ENCODE measurements at regions not wholly inside any gene's neighbourhood (a gene's known extent, or its start where the extent isn't known, plus 50 kb on each side); places are given as distances from the start of the nearest gene placed in this dataset.
"Not testable (repeated sequence)": the region's sequence is repeated elsewhere in the genome, so short reads cannot be mapped to it uniquely, and the experiment has no call there.

DNA sequence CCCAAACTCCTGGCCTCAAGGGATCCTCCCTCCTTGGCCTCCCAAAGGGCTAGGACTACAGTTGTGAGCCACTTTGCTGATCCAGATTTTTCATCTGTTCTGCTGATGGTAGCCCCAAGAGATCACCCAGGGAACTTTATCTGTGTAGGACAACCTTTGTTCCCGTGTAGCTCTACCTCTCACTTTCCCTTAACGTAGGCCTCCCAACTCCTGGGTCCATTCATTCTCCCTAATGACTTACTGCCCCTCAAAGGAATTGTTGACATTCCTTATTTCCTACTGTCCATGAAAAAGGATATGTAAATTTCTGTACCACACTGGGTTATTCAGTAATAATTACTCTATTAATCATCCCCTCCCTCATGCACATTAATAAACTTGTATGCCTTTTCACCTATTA is 51.0 kb upstream of the PHF24 start:
- peaks cover 14% of the 10 kb centered on the region for H3K27me3 Mint-ChIP-seq
- intact Hi-C loops (cut with micrococcal nuclease), result no loop called here
- no peak overlapping the region for H3K27ac Mint-ChIP-seq
- H3K4me3 Mint-ChIP-seq, result no peak overlapping the region
- H3K9me3 Mint-ChIP-seq, result no peaks in the 10 kb centered on the region
- H3K4me1 Mint-ChIP-seq (ENCODE audit: low read depth), result peaks cover 3% of the 10 kb centered on the region
- no peaks in the 10 kb centered on the region for H3K36me3 Mint-ChIP-seq (ENCODE audit: low read depth)

DNA sequence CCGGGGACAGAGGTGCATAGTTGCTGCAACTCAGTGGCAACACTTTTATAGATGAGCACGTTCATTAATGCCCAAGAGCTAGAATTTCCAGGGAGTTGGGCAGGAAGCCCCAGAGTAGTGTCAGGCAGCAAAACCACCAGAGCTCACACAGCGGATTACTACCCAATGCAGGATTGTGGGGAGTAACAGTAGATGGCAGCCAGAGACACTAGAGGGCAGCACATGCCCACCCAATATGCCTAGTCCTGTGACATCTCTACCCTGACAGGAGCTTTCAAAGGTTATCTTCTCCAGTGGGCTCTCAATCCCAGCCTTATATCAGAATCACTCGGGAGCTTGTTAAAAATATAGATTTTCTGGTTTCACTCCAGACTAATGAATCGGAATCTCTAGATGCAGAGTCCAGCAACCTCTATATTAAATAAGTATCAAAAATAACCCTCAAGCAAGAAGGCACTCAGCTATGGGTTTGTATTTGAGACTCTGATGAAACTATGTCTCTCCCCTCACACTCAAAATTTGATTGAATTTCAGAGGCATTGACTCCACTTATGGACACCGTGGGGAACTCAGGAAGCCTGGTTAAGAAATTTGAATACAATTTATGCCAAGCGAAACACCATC is 58.4 kb upstream of the PHF24 start:
- H3K27ac Mint-ChIP-seq, result no peak overlapping the region
- H3K36me3 Mint-ChIP-seq (ENCODE audit: low read depth), result no peaks in the 10 kb centered on the region
- no peak overlapping the region for H3K4me3 Mint-ChIP-seq
- H3K9me3 Mint-ChIP-seq, result no peaks in the 10 kb centered on the region
- H3K27me3 Mint-ChIP-seq, result peaks cover 23% of the 10 kb centered on the region
- H3K4me1 Mint-ChIP-seq (ENCODE audit: low read depth), result no peaks in the 10 kb centered on the region
- intact Hi-C loops (cut with micrococcal nuclease), result loop anchor here (1.0 to 5.0 kb wide), 6 partner anchors 86 to 578 kb away; partner anchors contain the start of gene PIGO

DNA sequence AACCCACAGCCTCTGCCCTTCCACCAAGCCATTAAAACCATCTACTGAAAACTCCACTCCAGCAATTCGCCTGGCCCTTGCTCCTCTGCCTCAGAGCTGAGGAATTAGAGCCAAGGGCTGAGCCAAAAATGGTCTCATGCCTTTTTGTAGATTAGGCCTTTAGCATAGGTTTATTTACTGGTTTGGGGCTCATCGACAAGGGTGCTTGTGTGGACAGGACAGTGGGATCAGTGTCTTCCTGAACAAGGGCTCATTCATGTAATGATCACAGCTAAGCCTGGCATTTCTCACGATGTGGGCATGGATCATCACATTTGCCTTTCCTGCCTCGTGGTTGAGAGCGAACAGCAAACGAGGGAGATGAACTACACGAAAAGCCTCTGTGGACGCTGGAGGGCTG is 59.2 kb upstream of the PHF24 start:
- no peaks in the 10 kb centered on the region for H3K36me3 Mint-ChIP-seq (ENCODE audit: low read depth)
- no peaks in the 10 kb centered on the region for H3K9me3 Mint-ChIP-seq
- H3K4me1 Mint-ChIP-seq (ENCODE audit: low read depth), result no peaks in the 10 kb centered on the region
- peaks cover 24% of the 10 kb centered on the region for H3K27me3 Mint-ChIP-seq
- H3K4me3 Mint-ChIP-seq, result no peak overlapping the region
- no peak overlapping the region for H3K27ac Mint-ChIP-seq
- intact Hi-C loops (cut with micrococcal nuclease), result loop anchor here (1.0 to 5.0 kb wide), 6 partner anchors 86 to 578 kb away; partner anchors contain the start of gene PIGO

DNA sequence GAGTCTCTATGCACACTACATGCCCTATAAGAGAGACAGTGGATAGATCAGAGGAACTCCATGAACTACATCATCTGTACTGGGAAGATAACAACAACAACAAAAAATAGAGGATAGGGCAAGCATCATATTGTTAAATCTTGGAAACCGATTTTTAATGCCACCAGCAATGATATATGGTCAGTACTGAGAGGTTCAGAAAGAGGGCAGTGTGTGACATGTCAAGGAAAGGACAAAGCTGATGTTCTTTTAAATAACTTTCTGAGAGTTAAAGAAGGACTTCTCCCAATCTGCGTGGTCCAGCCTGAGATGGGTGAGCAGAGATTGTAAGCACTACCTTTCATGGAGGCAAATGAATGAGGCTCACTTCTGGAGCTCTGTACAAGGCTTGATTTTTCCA is 62.0 kb upstream of the PHF24 start:
- intact Hi-C loops (cut with micrococcal nuclease), result loop anchor here (5.0 kb wide), 2 partner anchors 156 to 361 kb away; no protein-coding TSS in a partner anchor
- Mint-ChIP-seq H3K36me3 (ENCODE audit: low read depth) (no peaks in the 10 kb centered on the region), H3K4me1 (ENCODE audit: low read depth) (no peaks in the 10 kb centered on the region), H3K27ac (no peak overlapping the region), H3K27me3 (peaks cover 32% of the 10 kb centered on the region), H3K9me3 (no peaks in the 10 kb centered on the region), H3K4me3 (no peak overlapping the region)

DNA sequence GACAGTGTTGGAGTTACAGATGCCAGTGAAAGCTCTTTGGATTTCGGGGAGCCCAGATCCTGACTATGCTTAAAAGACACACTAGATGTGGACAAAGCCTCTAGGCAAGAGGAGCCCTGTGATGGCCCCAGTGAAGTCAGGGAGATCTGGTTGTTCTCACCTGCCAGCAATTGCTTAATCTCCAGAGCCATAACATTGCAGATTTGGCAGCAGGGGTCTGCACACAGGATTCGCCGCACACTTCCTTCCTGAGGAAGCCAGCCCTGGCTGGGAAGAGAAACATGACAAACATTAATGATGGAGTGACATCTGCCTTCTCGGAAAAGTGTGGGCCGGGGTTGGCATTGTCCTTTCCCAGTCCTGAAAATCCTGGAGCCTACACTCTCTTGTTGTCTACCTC is 65.2 kb upstream of the PHF24 start:
- intact Hi-C loops (cut with micrococcal nuclease), result no loop called here
- H3K4me1 Mint-ChIP-seq (ENCODE audit: low read depth), result no peaks in the 10 kb centered on the region
- H3K9me3 Mint-ChIP-seq, result no peaks in the 10 kb centered on the region
- peaks cover 25% of the 10 kb centered on the region for H3K27me3 Mint-ChIP-seq
- H3K4me3 Mint-ChIP-seq, result no peak overlapping the region
- no peak overlapping the region for H3K27ac Mint-ChIP-seq
- no peaks in the 10 kb centered on the region for H3K36me3 Mint-ChIP-seq (ENCODE audit: low read depth)

DNA sequence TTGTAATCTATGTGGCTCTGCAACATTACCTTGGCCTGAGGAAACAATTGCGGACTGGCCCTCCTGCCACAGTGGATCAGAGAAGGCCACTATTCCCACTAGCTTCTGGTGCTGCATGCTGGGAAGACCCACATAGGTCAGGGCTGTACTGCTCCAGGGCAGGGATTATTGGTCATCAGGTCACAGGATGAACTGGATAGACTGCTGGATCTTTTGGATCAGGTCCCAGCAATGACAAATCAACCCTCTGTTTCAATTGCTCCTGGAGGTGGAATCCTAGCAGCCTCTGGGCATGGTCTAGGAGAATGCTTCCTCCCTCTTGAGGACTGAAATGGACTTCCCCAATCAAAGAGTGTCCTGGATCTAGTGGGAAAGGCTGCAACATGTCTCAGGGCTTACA is 66.7 kb upstream of the PHF24 start:
- no peaks in the 10 kb centered on the region for H3K9me3 Mint-ChIP-seq
- peaks cover 16% of the 10 kb centered on the region for H3K27me3 Mint-ChIP-seq
- intact Hi-C loops (cut with micrococcal nuclease), result no loop called here
- no peaks in the 10 kb centered on the region for H3K36me3 Mint-ChIP-seq (ENCODE audit: low read depth)
- no peak overlapping the region for H3K4me3 Mint-ChIP-seq
- H3K4me1 Mint-ChIP-seq (ENCODE audit: low read depth), result no peaks in the 10 kb centered on the region
- no peak overlapping the region for H3K27ac Mint-ChIP-seq

DNA sequence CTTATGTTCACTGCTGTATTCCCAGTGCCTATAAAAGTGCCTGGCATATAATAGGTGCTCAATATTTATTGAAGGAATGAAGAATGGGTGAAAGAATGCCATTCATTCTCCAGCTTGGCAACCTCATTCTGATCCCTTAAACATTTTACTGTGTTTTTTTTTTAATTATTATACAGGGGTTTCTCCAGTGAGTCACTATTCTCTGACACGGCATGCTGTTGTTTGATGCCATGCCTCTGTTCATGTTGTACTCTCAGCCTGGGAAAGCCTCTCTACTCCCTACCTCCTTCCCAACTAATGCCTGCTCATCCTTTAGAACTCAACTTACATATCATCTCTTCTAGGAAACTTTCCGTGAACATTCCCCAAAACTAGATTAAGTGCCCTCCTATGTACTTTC is 70.2 kb upstream of the PHF24 start:
- no peaks in the 10 kb centered on the region for H3K36me3 Mint-ChIP-seq (ENCODE audit: low read depth)
- H3K27ac Mint-ChIP-seq, result no peak overlapping the region
- H3K9me3 Mint-ChIP-seq, result no peaks in the 10 kb centered on the region
- intact Hi-C loops (cut with micrococcal nuclease), result no loop called here
- H3K27me3 Mint-ChIP-seq, result peaks cover 3% of the 10 kb centered on the region
- H3K4me1 Mint-ChIP-seq (ENCODE audit: low read depth), result no peaks in the 10 kb centered on the region
- H3K4me3 Mint-ChIP-seq, result no peak overlapping the region

DNA sequence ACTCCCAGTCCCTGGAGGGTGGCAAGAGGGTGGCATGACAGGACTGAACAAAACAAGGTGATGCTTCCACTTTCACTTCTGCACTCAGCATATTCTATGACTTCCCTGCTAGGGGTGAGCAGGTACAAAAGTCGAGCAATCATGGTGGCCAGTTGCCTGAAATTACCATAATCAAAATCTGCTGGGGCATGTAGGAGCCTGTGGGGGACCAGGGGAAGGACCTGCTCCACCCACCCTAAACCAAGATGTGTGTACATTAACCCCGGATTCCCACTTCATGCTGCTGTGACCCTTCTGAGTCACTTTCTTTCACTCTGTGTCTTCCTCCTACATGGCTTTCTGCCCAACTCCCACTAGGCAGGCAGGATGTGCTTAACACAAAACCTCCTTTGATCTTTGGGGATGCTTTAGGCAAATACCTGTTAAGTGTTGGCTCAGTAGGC is 73.3 kb upstream of the PHF24 start:
- intact Hi-C loops (cut with micrococcal nuclease), result no loop called here
- Mint-ChIP-seq H3K4me1 (ENCODE audit: low read depth) (no peaks in the 10 kb centered on the region), H3K36me3 (ENCODE audit: low read depth) (no peaks in the 10 kb centered on the region), H3K27me3 (peaks cover 6% of the 10 kb centered on the region), H3K27ac (no peak overlapping the region), H3K9me3 (no peaks in the 10 kb centered on the region), H3K4me3 (no peak overlapping the region)

DNA sequence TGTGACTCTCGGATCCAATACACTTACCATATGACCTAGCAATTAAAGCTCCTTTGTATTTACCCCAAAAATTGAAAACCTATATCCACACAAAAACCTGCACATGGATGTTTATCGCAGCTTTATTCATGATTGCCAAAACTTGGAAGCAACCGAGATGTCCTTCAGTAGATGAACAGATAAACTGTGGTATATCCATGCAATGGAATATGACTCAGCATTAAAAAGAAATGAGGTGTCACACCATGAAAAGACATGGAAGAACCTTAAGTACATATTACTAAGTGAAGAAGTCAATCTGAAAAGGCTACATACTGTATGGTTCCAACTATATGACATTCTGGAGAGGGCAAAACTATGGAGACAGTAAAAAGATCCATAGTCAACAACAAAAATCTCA is 82.0 kb upstream of the PHF24 start:
- no peaks in the 10 kb centered on the region for H3K9me3 Mint-ChIP-seq
- intact Hi-C loops (cut with micrococcal nuclease), result no loop called here
- H3K4me1 Mint-ChIP-seq (ENCODE audit: low read depth), result no peaks in the 10 kb centered on the region
- H3K4me3 Mint-ChIP-seq, result no peak overlapping the region
- no peak overlapping the region for H3K27ac Mint-ChIP-seq
- H3K27me3 Mint-ChIP-seq, result peaks cover 10% of the 10 kb centered on the region
- no peaks in the 10 kb centered on the region for H3K36me3 Mint-ChIP-seq (ENCODE audit: low read depth)

DNA sequence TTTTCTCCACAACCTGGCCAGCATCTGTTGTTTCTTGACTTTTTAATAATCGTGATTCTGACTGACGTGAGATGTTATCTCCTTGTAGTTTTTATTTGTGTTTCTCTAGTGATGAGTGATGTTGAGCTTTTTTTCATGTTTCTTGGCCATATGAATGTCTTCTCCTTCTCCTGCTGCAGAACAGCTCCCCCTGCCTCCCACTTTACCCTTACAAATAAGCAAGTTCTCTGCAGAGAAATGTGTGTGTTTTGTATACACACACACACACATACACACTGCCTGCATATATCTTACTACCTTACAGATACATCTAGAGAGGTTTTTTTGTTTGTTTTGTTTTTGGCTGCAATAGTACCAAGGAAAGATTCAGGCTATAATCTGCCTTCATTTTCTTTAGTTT is 88.7 kb upstream of the PHF24 start:
- intact Hi-C loops (cut with micrococcal nuclease), result no loop called here

DNA sequence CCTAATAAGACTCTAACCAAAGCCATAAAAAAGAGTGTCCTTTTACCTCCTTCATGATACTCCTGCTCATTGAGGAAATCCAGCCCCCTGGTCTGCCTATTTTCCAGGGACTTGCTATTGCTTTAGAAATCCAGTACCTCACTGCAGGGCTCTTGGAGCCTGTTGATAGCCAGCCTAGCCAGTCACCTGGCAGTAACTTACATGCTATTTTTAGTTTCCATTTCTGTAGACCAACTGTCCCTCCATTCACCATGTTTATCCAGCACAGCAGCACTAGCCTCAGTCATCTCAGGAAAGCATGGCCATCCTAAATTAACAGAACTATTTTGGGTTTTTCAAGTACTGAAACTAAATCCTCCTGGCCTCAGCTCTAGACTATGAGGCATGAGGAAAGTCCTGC is 91.5 kb upstream of the PHF24 start:
- intact Hi-C loops (cut with micrococcal nuclease), result no loop called here
- H3K27ac Mint-ChIP-seq, result no peak overlapping the region
- H3K36me3 Mint-ChIP-seq (ENCODE audit: low read depth), result no peaks in the 10 kb centered on the region
- peaks cover 4% of the 10 kb centered on the region for H3K27me3 Mint-ChIP-seq
- peaks cover 16% of the 10 kb centered on the region for H3K4me1 Mint-ChIP-seq (ENCODE audit: low read depth)
- no peak overlapping the region for H3K4me3 Mint-ChIP-seq
- peaks cover 19% of the 10 kb centered on the region for H3K9me3 Mint-ChIP-seq

More for the DNA sequence above, 88.7 kb upstream of the PHF24 start:
- Mint-ChIP-seq H3K27ac (no peak overlapping the region), H3K36me3 (ENCODE audit: low read depth) (no peaks in the 10 kb centered on the region), H3K4me1 (ENCODE audit: low read depth) (no peaks in the 10 kb centered on the region), H3K27me3 (peaks cover 4% of the 10 kb centered on the region), H3K9me3 (peaks cover 2% of the 10 kb centered on the region), H3K4me3 (no peak overlapping the region)

DNA sequence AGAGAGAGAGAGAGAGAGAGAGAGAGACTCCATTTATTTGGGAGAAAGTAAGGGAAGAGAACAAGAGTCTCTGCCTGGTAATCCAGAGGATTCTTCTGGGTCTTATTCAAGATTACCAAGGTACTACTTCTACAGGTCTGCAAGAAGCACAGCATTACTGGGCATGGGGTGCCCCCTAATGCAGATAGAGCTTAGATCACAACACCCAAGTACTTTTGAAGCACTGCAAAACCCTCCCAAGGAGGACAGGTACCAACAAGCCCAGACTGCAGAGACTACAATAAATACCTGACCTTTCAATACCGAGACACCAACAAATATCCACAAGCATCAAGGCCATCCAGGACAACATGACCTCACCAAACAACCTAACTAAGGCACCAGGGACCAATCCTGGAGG is 94.7 kb upstream of the PHF24 start:
- no peak overlapping the region for H3K4me3 Mint-ChIP-seq
- no peaks in the 10 kb centered on the region for H3K27me3 Mint-ChIP-seq
- no peak overlapping the region for H3K27ac Mint-ChIP-seq
- no peaks in the 10 kb centered on the region for H3K36me3 Mint-ChIP-seq (ENCODE audit: low read depth)
- peaks cover 34% of the 10 kb centered on the region for H3K9me3 Mint-ChIP-seq
- peaks cover 16% of the 10 kb centered on the region for H3K4me1 Mint-ChIP-seq (ENCODE audit: low read depth)
- intact Hi-C loops (cut with micrococcal nuclease), result no loop called here

DNA sequence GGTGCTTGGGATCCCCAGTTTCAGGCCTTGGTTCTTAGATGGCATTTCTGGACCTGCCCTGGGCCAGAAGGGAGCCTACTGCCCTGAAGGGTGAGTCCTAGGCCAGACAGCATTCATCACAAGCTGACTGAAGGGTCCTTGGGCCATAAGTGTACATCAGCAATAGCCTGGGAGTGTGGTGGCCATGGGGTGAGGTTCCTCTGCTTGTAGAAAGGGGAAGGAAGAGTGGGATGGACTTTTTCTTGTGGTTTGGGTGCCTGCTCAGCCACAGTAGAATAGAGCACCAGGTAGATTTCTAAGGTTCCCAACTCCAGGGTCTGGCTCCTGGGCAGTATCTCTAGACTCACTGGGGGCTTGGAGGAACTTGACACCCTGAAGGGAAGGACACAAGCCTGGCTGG is 95.2 kb upstream of the PHF24 start:
- intact Hi-C loops (cut with micrococcal nuclease), result no loop called here
- H3K36me3 Mint-ChIP-seq (ENCODE audit: low read depth), result no peaks in the 10 kb centered on the region

DNA sequence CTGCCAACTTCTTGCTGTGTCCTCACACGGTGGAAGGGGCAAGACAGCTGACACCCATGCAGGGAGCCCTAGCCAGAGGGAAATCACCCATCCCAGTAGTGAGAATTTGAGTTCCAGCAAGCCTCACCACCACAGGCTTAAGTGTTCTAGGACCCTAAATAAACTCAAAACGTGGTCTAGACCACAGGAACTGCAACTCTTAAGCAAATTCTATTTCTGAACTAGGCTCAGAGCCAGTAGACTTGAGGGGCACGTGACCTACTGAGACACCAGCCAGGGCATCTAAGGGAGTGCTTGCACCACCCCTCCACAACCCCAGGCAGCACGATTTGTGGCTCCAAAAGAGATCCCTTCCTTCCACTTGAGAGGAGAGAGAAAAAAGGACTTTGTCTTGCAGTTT is 96.0 kb upstream of the PHF24 start:
- Mint-ChIP-seq H3K9me3 (peaks cover 43% of the 10 kb centered on the region), H3K4me1 (ENCODE audit: low read depth) (peaks cover 16% of the 10 kb centered on the region), H3K4me3 (no peak overlapping the region), H3K36me3 (ENCODE audit: low read depth) (no peaks in the 10 kb centered on the region), H3K27me3 (no peaks in the 10 kb centered on the region), H3K27ac (no peak overlapping the region)
- intact Hi-C loops (cut with micrococcal nuclease), result no loop called here

More for the DNA sequence above, 95.2 kb upstream of the PHF24 start:
- H3K4me1 Mint-ChIP-seq (ENCODE audit: low read depth), result peaks cover 16% of the 10 kb centered on the region
- H3K9me3 Mint-ChIP-seq, result peaks cover 40% of the 10 kb centered on the region
- no peaks in the 10 kb centered on the region for H3K27me3 Mint-ChIP-seq
- no peak overlapping the region for H3K4me3 Mint-ChIP-seq
- no peak overlapping the region for H3K27ac Mint-ChIP-seq

DNA sequence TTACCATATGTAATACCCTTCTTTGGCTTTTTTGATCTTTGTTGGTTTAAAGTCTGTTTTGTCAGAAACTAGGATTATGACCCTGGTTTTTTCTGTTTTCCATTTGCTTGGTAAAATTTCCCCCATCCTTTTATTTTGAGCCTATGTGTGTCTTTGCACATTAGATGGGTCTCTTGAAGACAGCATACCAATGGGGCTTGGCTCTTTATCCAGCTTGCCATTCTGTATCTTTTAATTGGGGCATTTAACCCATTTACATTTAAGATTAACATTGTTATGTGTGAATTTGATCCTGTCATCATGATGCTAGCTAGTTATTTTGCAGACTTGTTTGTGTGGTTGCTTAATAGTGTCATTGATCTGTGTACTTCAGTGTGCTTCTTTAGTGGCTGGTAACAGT is 103.1 kb upstream of the PHF24 start:
- H3K27ac Mint-ChIP-seq; H3K4me3 Mint-ChIP-seq; intact Hi-C loops (cut with micrococcal nuclease); H3K4me1 Mint-ChIP-seq (ENCODE audit: low read depth); H3K36me3 Mint-ChIP-seq (ENCODE audit: low read depth); H3K27me3 Mint-ChIP-seq: not testable (repeated sequence)
- H3K9me3 Mint-ChIP-seq, result peaks cover 22% of the 10 kb centered on the region

Measured in dendritic cell treated with granulocyte-macrophage colony-stimulating factor and Interleukin-4, amounts not matched to agents 40 ng/mL and 50 ng/mL, for 4 days (primary cell).